H1 (cell line): ENCODE measurements at regions not wholly inside any gene's neighbourhood (a gene's known extent, or its start where the extent isn't known, plus 50 kb on each side); places are given as distances from the start of the nearest gene placed in this dataset.

Experiments used
- CTCF ChIA-PET: fragments of 300-600 bp; sonication (Branson Sonifier 250); formaldehyde crosslinking; loops from one replicate; lab custom pipeline; 2021; ENCODE audit not compliant: partially characterized antibody; lab: Charles Lee
- POLR2A ChIA-PET: fragments of 300-600 bp; sonication (Branson Sonifier 250); formaldehyde crosslinking; loops from one replicate; lab custom pipeline; 2021; ENCODE audit warnings: inconsistent platforms; ENCODE audit not compliant: partially characterized antibody; lab: Charles Lee
- DNase-seq, 2 experiments: peaks; one replicate each; pipeline versions ENCODE4 v3.0.0 to v3.0.0-alpha.2; 2010 to 2022; ENCODE audit warnings: low spot score in 2 of 2, low read depth in 1 of 2, mixed read lengths in 1 of 2
- FAIRE-seq: peaks from 2 replicates; lab custom pipeline; 2011; peaks lifted over from hg19 to GRCh38; lab: Jason Lieb, UNC
- H2AFZ ChIP-seq: 2 replicates; pipeline ENCODE4 v1.8.1; 2012; ENCODE audit warnings: low read length, inconsistent platforms
- H2AK5ac ChIP-seq: 2 replicates; pipeline ENCODE4 v1.6.1; 2013; ENCODE audit warnings: low read depth, low read length
- H2BK120ac ChIP-seq: replicated peaks from 2 replicates; pipeline ENCODE3; 2013; ENCODE audit warnings: low read depth, low read length, inconsistent platforms
- H2BK12ac ChIP-seq: 2 replicates; pipeline ENCODE4 v1.6.1; 2013; ENCODE audit warnings: low read depth, low read length
- H2BK15ac ChIP-seq: 2 replicates; pipeline ENCODE4 v1.6.1; 2013; ENCODE audit warnings: low read length
- H2BK20ac ChIP-seq: 2 replicates; pipeline ENCODE4 v1.6.1; 2013; ENCODE audit warnings: low read length
- H2BK5ac ChIP-seq: 2 replicates; pipeline ENCODE4 v1.6.1; 2013; ENCODE audit warnings: low read depth, low read length
- H3K14ac ChIP-seq: 2 replicates; pipeline ENCODE4 v1.6.1; 2013; ENCODE audit warnings: inconsistent platforms; ENCODE audit not compliant: insufficient read length
- H3K18ac ChIP-seq: 2 replicates; pipeline ENCODE4 v1.6.1; 2013; ENCODE audit warnings: low read length; ENCODE audit errors: extremely low read depth
- H3K23ac ChIP-seq: 2 replicates; pipeline ENCODE4 v1.6.1; 2013; ENCODE audit warnings: inconsistent platforms; ENCODE audit not compliant: insufficient read length
- H3K23me2 ChIP-seq: 2 replicates; pipeline ENCODE4 v1.6.1; 2013; ENCODE audit warnings: low read depth, low read length
- H3K27ac ChIP-seq: 2 replicates; pipeline ENCODE4 v1.6.1; 2011; ENCODE audit warnings: low read depth, low read length, inconsistent platforms
- H3K27me3 ChIP-seq, 4 experiments: replicated peaks in 1 of 4; 1 replicate in 1 of 4; 2 replicates in 3 of 4; pipeline versions ENCODE4 v1.6.1 to v1.8.1; 2011 to 2013; ENCODE audit warnings: low read length in 3 of 4, mild to moderate bottlenecking in 3 of 4, inconsistent platforms in 2 of 4, mixed read lengths in 2 of 4, moderate library complexity in 1 of 4; ENCODE audit not compliant: control insufficient read depth in 3 of 4, insufficient read depth in 3 of 4; ENCODE audit errors: extremely low read depth in 1 of 4
- H3K36me3 ChIP-seq, 4 experiments: 2 replicates each; pipeline versions ENCODE4 v1.6.1 to v1.8.1; 2011 to 2013; ENCODE audit warnings: mild to moderate bottlenecking in 4 of 4, low read length in 3 of 4, moderate library complexity in 2 of 4, control low read depth in 1 of 4, inconsistent platforms in 1 of 4; ENCODE audit not compliant: insufficient read depth in 4 of 4, control insufficient read depth in 2 of 4
- H3K4ac ChIP-seq: replicated peaks from 2 replicates; pipeline ENCODE3; 2013; ENCODE audit warnings: low read length, low read depth, mixed read lengths, inconsistent platforms; ENCODE audit not compliant: insufficient read length
- H3K4me1 ChIP-seq, 4 experiments: replicated peaks in 1 of 4; 1 replicate in 1 of 4; 2 replicates in 3 of 4; pipeline versions ENCODE4 v1.6.1 to v1.8.1; 2011 to 2013; ENCODE audit warnings: low read length in 3 of 4, inconsistent platforms in 2 of 4, mixed read lengths in 1 of 4; ENCODE audit not compliant: insufficient read depth in 4 of 4, control insufficient read depth in 3 of 4
- H3K4me2 ChIP-seq, 2 experiments: 2 replicates each; pipeline versions ENCODE4 v1.6.1 to v1.8.1; 2011 to 2013; ENCODE audit warnings: low read depth in 2 of 2, low read length in 2 of 2, control low read depth in 1 of 2, inconsistent platforms in 1 of 2, mild to moderate bottlenecking in 1 of 2; ENCODE audit not compliant: insufficient read depth in 1 of 2
- H3K4me3 ChIP-seq, 4 experiments: fragments of 200-600, 300-600 bp in 1 of 4; sonication (generic), shearing (Covaris generic), sonication (Bioruptor Twin) in 1 of 4; 2 replicates each; pipeline versions ENCODE4 v1.5.1 to v1.8.1; 2011 to 2016; ENCODE audit warnings: low read length in 4 of 4, low read depth in 3 of 4, control low read depth in 2 of 4, inconsistent platforms in 2 of 4, mild to moderate bottlenecking in 2 of 4, mixed read lengths in 1 of 4, moderate library complexity in 1 of 4; ENCODE audit not compliant: insufficient read depth in 2 of 4; ENCODE audit errors: extremely low read depth in 1 of 4
- H3K56ac ChIP-seq: replicated peaks from 2 replicates; pipeline ENCODE3; 2013; ENCODE audit warnings: low read depth, mild to moderate bottlenecking, mixed read lengths, low read length, inconsistent platforms; ENCODE audit not compliant: insufficient read length
- H3K79me1 ChIP-seq: 2 replicates; pipeline ENCODE4 v1.6.1; 2013; ENCODE audit warnings: low read depth, low read length, control low read depth
- H3K79me2 ChIP-seq, 2 experiments: 2 replicates each; pipeline versions ENCODE4 v1.6.1 to v1.8.1; 2012 to 2013; ENCODE audit warnings: low read length in 2 of 2, mild to moderate bottlenecking in 2 of 2, inconsistent platforms in 1 of 2; ENCODE audit not compliant: insufficient read depth in 2 of 2, control insufficient read depth in 1 of 2
- H3K9ac ChIP-seq, 4 experiments: replicated peaks in 1 of 4; 1 replicate in 1 of 4; 2 replicates in 3 of 4; pipeline versions ENCODE4 v1.6.1 to v1.8.1; 2011 to 2013; ENCODE audit warnings: low read depth in 3 of 4, low read length in 3 of 4, control low read depth in 2 of 4, mild to moderate bottlenecking in 2 of 4, moderate library complexity in 2 of 4, inconsistent platforms in 1 of 4; ENCODE audit errors: extremely low read depth in 1 of 4
- H3K9me3 ChIP-seq, 2 experiments: 2 replicates each; pipeline versions ENCODE4 v1.6.1 to v1.8.1; 2012 to 2013; ENCODE audit warnings: mild to moderate bottlenecking in 2 of 2, moderate library complexity in 2 of 2, control low read depth in 1 of 2, inconsistent platforms in 1 of 2, low read depth in 1 of 2, low read length in 1 of 2, mixed read lengths in 1 of 2; ENCODE audit not compliant: insufficient read depth in 2 of 2
- H4K20me1 ChIP-seq, 2 experiments: replicated peaks in 1 of 2; 2 replicates each; pipeline versions ENCODE3 to v1.8.1; 2011 to 2013; ENCODE audit warnings: inconsistent platforms in 2 of 2, low read length in 2 of 2, mild to moderate bottlenecking in 1 of 2; ENCODE audit not compliant: insufficient read depth in 2 of 2, control insufficient read depth in 1 of 2
- H4K5ac ChIP-seq: 2 replicates; pipeline ENCODE4 v1.6.1; 2013; ENCODE audit warnings: low read length, low read depth, mixed read lengths, inconsistent platforms; ENCODE audit not compliant: insufficient read length
- H4K8ac ChIP-seq: 2 replicates; pipeline ENCODE4 v1.8.0; 2013; ENCODE audit warnings: mild to moderate bottlenecking, moderate library complexity, low read length, inconsistent platforms; ENCODE audit not compliant: insufficient read depth; ENCODE audit errors: extremely low read depth
- H4K91ac ChIP-seq: replicated peaks from 2 replicates; pipeline ENCODE3; 2013; ENCODE audit warnings: low read length, mixed read lengths, inconsistent platforms; ENCODE audit not compliant: insufficient read length
- ASH2L ChIP-seq: fragments of 200-600, 300-600 bp; sonication (generic); IDR thresholded peaks from one replicate; pipeline ENCODE4 v1.7.1; 2017; ENCODE audit warnings: low read length
- ATF3 ChIP-seq: IDR thresholded peaks from 2 replicates; pipeline ENCODE4 v1.6.1; 2011; ENCODE audit warnings: low read depth, mild to moderate bottlenecking, low read length; ENCODE audit not compliant: insufficient read depth
- BACH1 ChIP-seq: IDR thresholded peaks from 2 replicates; pipeline ENCODE4 v1.6.1; 2012; ENCODE audit warnings: low read length, improper control_type of control experiment
- CBX8 ChIP-seq: fragments of 300-800, 300-1000 bp; sonication (generic); IDR thresholded peaks from 2 replicates; pipeline ENCODE4 v1.7.1; 2016; ENCODE audit warnings: low read depth, low read length, borderline replicate concordance
- E2F6 ChIP-seq: IDR thresholded peaks from 2 replicates; pipeline ENCODE4 v1.6.1; 2012; ENCODE audit warnings: inconsistent platforms
- EP300 ChIP-seq, 2 experiments: IDR thresholded peaks; 1 replicate in 1 of 2; 2 replicates in 1 of 2; pipeline ENCODE4 v1.6.1; 2011 to 2012; ENCODE audit warnings: low read depth in 2 of 2, low read length in 2 of 2, mild to moderate bottlenecking in 2 of 2, borderline replicate concordance in 1 of 2, inconsistent platforms in 1 of 2, moderate library complexity in 1 of 2
- GTF2F1 ChIP-seq: IDR thresholded peaks from 2 replicates; pipeline ENCODE4 v1.6.1; 2012; ENCODE audit warnings: low read depth, low read length, improper control_type of control experiment, borderline replicate concordance
- KDM1A ChIP-seq: fragments of 200-600, 300-600 bp; sonication (generic); IDR thresholded peaks from 2 replicates; pipeline ENCODE4 v1.7.1; 2016; ENCODE audit warnings: mild to moderate bottlenecking, low read length, borderline replicate concordance
- KDM5A ChIP-seq: fragments of 200-600 bp; IDR thresholded peaks from 2 replicates; pipeline ENCODE4 v1.7.1; 2012; ENCODE audit warnings: mild to moderate bottlenecking, low read length, inconsistent platforms, mixed read lengths
- POLR2A ChIP-seq, 2 experiments: IDR thresholded peaks; 1 replicate in 1 of 2; 2 replicates in 1 of 2; pipeline ENCODE4 v1.6.1; 2011; ENCODE audit warnings: low read depth in 2 of 2, low read length in 2 of 2, mild to moderate bottlenecking in 2 of 2; ENCODE audit errors: control extremely low read depth in 1 of 2
- POLR2AphosphoS5 ChIP-seq: IDR thresholded peaks from 2 replicates; pipeline ENCODE4 v1.6.1; 2011; ENCODE audit warnings: low read depth, low read length
- TBP ChIP-seq: IDR thresholded peaks from 2 replicates; pipeline ENCODE4 v1.6.1; 2011; ENCODE audit warnings: low read depth, low read length, improper control_type of control experiment
- USF2 ChIP-seq: IDR thresholded peaks from 2 replicates; pipeline ENCODE4 v1.6.1; 2011; ENCODE audit warnings: low read length, improper control_type of control experiment
- YY1 ChIP-seq: IDR thresholded peaks from 2 replicates; pipeline ENCODE4 v1.6.1; 2011; ENCODE audit warnings: low read depth, mild to moderate bottlenecking, low read length
- WGBS, 2 experiments: shearing (Covaris generic) in 1 of 2; methylation state at CpG; one replicate each; pipeline versions ENCODE4 v1.1.6 to v1.1.7; 2013 to 2015; ENCODE audit warnings: low lambda C conversion rate in 2 of 2, mixed read lengths in 2 of 2, inconsistent platforms in 1 of 2, low coverage in 1 of 2, missing lambda C conversion rate in 1 of 2; ENCODE audit not compliant: insufficient replicate concordance in 2 of 2, insufficient coverage in 1 of 2, insufficient read length in 1 of 2; ENCODE audit errors: extremely low coverage in 1 of 2, missing lambda C conversion rate in 1 of 2; 5-methylcytosine and 5-hydroxymethylcytosine counted together

GRCh38 chr19:23065306-23065705, 51.5 kb upstream of the ZNF730 start:
- DNase-seq: no peak
- Histone ChIP-seq H2BK120ac (no peak overlapping the region), H3K56ac (no peak overlapping the region), H3K4ac (no peak overlapping the region), H4K5ac (no peak overlapping the region), H2BK20ac (no peak overlapping the region), H3K23ac (no peak overlapping the region), H3K4me1 (no peaks in the 10 kb centered on the region), H3K23me2 (no peaks in the 10 kb centered on the region), H3K18ac (no peak overlapping the region), H3K79me2 (no peaks in the 10 kb centered on the region), H3K79me1 (no peaks in the 10 kb centered on the region), H3K4me2 (no peak overlapping the region), H2BK15ac (no peak overlapping the region), H3K36me3 (no peaks in the 10 kb centered on the region), H3K4me3 (no peak overlapping the region), H2AFZ (no peak overlapping the region), H3K9me3 (peaks cover 65 to 87% of the 10 kb centered on the region in 2 experiments), H3K27me3 (no peaks in the 10 kb centered on the region), H4K20me1 (no peaks in the 10 kb centered on the region), H2AK5ac (no peak overlapping the region), H3K14ac (no peak overlapping the region), H2BK5ac (no peak overlapping the region), H3K9ac (no peak overlapping the region), H4K8ac (no peak overlapping the region; the same call in 1 of the 2 replicates), H3K27ac (no peak overlapping the region), H4K91ac (no peak overlapping the region), H2BK12ac (no peak overlapping the region)
- TF ChIP-seq E2F6 (no peak), USF2 (no peak), BACH1 (no peak), TBP (no peak), POLR2A (IDR thresholded peaks at IDR 0.05; ENCODE audit: control extremely low read depth in 1 of 2, low read depth in 2 of 2, low read length in 2 of 2) (no peak), KDM1A (no peak), YY1 (no peak), ATF3 (no peak), POLR2AphosphoS5 (no peak), ASH2L (no peak), GTF2F1 (no peak), KDM5A (no peak), EP300 (IDR thresholded peaks at IDR 0.05; ENCODE audit: borderline replicate concordance in 1 of 2, low read depth in 2 of 2, low read length in 2 of 2) (no peak), CBX8 (no peak)
- POLR2A ChIA-PET: no interaction called here
- CTCF ChIA-PET: no interaction called here
- no peak for FAIRE-seq
- WGBS, 2 experiments: 86% methylated on average over 2 of the region's 2 CpGs; no CpG with 5 or more reads in 1 of the 2 experiments
